ENCODE measurements at regions not wholly inside any gene's neighbourhood (a gene's known extent, or its start where the extent isn't known, plus 50 kb on each side); places are given as distances from the start of the nearest gene placed in this dataset.
"Not testable (repeated sequence)": the region's sequence is repeated elsewhere in the genome, so short reads cannot be mapped to it uniquely, and the experiment has no call there.

DNA sequence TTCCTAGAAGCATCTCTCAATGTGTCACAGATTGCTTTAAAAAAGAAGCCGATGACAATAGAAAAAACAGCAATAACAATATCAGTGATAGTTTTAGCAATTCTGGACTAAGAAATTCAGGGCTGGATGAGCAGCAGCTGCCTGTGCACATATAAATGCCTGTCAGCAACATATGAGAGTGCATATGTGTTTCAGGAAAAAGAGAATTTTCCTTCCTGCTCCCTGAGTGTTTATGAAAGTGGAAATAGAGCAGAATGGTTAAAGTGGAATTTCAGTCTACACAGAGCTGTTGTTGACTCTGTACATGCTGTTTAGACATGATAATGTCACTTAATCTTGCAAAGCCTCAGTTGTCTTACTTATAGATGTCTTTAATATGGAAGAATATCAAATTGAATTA lies 164.4 kb upstream of the PCDH7 start:
- DNase-seq: no peak
- H3K9me3 ChIP-seq (ENCODE audit: severe bottlenecking): no peaks in the 10 kb centered on the region
- H3K27me3 ChIP-seq (ENCODE audit: insufficient read depth, low read depth, severe bottlenecking): no peaks in the 10 kb centered on the region
- no peaks in the 10 kb centered on the region for H3K36me3 ChIP-seq
- H3K27ac ChIP-seq: no peak overlapping the region
- TF ChIP-seq, protein P1, sequence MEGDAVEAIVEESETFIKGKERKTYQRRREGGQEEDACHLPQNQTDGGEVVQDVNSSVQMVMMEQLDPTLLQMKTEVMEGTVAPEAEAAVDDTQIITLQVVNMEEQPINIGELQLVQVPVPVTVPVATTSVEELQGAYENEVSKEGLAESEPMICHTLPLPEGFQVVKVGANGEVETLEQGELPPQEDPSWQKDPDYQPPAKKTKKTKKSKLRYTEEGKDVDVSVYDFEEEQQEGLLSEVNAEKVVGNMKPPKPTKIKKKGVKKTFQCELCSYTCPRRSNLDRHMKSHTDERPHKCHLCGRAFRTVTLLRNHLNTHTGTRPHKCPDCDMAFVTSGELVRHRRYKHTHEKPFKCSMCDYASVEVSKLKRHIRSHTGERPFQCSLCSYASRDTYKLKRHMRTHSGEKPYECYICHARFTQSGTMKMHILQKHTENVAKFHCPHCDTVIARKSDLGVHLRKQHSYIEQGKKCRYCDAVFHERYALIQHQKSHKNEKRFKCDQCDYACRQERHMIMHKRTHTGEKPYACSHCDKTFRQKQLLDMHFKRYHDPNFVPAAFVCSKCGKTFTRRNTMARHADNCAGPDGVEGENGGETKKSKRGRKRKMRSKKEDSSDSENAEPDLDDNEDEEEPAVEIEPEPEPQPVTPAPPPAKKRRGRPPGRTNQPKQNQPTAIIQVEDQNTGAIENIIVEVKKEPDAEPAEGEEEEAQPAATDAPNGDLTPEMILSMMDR (IDR thresholded peaks at IDR 0.05; ENCODE audit: low read depth, low read length): no peak
- no peak overlapping the region for H3K4me3 ChIP-seq (ENCODE audit: low read depth, low read length)

DNA sequence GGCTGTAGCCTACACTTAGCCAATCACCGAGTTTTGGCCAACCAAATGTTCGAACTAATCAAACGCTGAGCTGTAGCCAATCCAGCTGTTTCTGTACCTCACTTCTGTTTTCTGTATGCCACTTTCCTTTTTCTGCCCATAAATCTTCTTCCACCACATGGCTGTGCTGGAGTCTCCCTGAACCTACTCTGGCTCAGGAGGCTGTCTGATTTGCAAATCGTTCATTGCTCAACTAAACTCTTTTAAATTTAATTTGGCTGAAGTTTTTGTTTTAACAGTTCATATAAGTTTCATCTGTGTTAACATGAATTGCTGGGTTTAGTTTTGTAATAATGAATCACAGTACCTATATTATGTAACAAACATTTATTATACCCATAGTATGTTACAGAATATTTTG lies 160.7 kb upstream of the PCDH7 start:
- Histone ChIP-seq H3K27ac (no peak overlapping the region), H3K9me3 (ENCODE audit: severe bottlenecking) (no peaks in the 10 kb centered on the region), H3K36me3 (no peaks in the 10 kb centered on the region), H3K4me3 (ENCODE audit: low read depth, low read length) (no peak overlapping the region), H3K27me3 (ENCODE audit: insufficient read depth, low read depth, severe bottlenecking) (no peaks in the 10 kb centered on the region)
- TF ChIP-seq, protein P1 (IDR thresholded peaks at IDR 0.05; ENCODE audit: low read depth, low read length): no peak
- no peak for DNase-seq

DNA sequence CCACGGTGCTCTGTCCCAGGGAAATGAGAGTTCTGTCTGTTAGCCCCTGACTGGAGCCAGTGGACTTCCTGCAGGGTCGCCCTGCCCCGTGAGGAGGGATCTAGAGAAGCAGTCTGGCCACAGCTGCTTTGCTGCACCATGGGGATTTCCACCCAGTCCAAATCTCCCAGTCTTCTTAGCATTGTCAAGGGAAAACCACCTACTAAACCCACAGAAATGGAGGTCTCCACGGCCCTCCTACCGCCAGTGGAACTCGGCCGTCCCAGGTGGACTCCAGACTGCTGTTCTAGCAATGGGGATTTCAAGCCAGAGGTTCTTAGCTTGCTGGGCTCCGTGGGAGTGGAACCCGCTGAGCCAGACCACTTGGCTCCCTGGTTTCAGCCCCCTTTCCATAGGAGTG lies 133.3 kb upstream of the PCDH7 start:
- DNase-seq: no peak
- H3K27me3 ChIP-seq (ENCODE audit: insufficient read depth, low read depth, severe bottlenecking): no peaks in the 10 kb centered on the region
- no peaks in the 10 kb centered on the region for H3K36me3 ChIP-seq
- TF ChIP-seq, protein P1 (IDR thresholded peaks at IDR 0.05; ENCODE audit: low read depth, low read length): no peak
- no peak overlapping the region for H3K4me3 ChIP-seq (ENCODE audit: low read depth, low read length)
- H3K9me3 ChIP-seq (ENCODE audit: severe bottlenecking): no peaks in the 10 kb centered on the region
- H3K27ac ChIP-seq: no peak overlapping the region

DNA sequence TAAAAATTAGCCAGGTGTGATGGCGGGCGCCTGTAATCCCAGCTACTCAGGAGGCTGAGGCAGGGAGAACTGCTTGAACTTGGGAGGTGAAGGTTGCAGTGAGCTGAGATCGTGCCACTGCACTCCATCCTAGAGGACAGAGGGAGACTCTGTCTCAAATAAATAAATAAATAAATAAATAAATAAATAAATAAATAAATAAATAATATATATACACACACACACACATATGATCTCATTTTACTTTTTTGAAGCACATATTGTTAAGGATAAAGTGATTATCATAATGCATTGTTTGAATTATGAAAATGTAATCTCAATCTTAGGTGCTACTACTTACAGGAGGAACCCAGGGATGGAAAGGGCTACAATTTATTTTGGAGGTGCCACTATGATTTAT lies 130.5 kb upstream of the PCDH7 start:
- DNase-seq; H3K9me3 ChIP-seq (ENCODE audit: severe bottlenecking); H3K27me3 ChIP-seq (ENCODE audit: insufficient read depth, low read depth, severe bottlenecking); H3K36me3 ChIP-seq; H3K27ac ChIP-seq; H3K4me3 ChIP-seq (ENCODE audit: low read depth, low read length): not testable (repeated sequence)

DNA sequence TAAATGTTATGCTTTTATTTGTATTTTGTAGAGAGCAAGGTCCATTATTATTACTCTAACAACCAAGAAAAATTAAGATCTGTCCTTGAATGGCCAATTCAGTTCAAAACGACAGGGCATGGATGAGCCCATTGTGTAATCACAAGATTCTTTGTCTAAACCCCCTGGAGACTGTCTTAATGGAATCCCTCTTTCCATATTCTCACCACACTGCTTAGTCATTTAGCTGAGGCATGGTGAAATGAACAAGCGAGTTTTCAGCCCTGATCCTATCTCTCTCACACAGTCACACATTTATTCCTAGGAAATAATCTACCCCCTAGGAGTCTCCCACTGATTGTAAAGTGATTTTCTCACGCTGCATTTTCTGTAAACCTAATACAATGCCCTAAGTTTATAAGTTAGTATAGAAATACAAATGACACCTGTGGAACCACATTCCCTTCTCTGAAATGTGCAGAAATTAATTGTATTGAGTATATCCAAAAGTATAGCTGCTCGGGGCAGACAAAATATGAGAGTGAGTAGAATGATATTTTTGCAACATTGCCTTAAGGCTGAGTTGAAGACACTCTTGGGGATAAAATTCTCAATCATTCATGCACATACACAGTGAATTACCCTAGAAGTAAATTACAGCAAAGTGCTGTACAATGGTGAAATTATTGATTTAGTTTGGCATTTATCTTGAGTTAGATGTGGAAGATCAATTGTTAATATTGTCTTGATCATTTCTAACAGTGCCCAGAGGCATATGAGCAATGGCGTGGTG lies 119.7 kb upstream of the PCDH7 start:
- no peak overlapping the region for H3K4me3 ChIP-seq (ENCODE audit: low read depth, low read length)
- H3K9me3 ChIP-seq (ENCODE audit: severe bottlenecking): no peaks in the 10 kb centered on the region
- TF ChIP-seq, protein P1 (IDR thresholded peaks at IDR 0.05; ENCODE audit: low read depth, low read length): no peak
- no peaks in the 10 kb centered on the region for H3K27me3 ChIP-seq (ENCODE audit: insufficient read depth, low read depth, severe bottlenecking)
- H3K27ac ChIP-seq: no peak overlapping the region
- no peak for DNase-seq
- no peaks in the 10 kb centered on the region for H3K36me3 ChIP-seq

DNA sequence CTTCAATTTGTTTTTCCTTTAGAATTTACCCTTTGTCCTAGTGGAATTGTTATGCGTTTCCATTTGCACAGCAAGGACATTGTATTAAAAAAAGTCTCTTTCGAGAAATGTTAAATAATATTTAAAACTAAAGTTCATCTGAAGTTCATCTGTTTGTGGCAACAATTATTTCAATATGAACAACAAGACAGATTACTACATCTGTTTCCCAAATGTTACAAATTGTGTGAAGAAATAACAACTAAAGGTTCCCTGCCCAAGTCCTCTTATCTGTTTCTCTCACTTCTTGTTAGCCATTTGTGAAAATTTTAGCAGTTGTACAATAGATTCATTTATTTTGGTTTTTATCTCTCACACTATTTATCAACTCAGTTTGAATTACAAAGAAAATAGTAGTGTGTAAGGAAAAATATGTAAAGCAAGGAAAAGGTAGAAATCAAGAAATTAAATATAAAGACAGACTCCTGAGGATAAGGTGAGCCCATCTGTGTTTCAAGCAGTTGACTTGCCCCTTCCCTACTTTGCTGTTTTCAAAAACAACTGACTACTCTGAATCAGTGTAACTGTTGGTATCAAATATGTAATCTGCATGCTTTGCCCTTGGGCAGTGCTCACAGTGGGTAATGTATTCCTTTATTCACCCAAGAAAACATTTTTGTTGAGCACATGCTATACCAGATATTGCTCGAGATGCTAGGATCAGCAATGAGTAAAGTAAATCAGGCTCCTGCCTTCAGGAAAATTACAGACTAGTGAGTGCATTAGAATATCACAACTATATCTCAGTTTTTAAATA lies 118.9 kb upstream of the PCDH7 start:
- TF ChIP-seq, protein P1 (IDR thresholded peaks at IDR 0.05; ENCODE audit: low read depth, low read length): no peak

More for the DNA sequence above, 118.9 kb upstream of the PCDH7 start:
- no peak for DNase-seq
- Histone ChIP-seq H3K36me3 (no peaks in the 10 kb centered on the region), H3K27me3 (ENCODE audit: insufficient read depth, low read depth, severe bottlenecking) (no peaks in the 10 kb centered on the region), H3K27ac (no peak overlapping the region), H3K4me3 (ENCODE audit: low read depth, low read length) (no peak overlapping the region), H3K9me3 (ENCODE audit: severe bottlenecking) (no peaks in the 10 kb centered on the region)

All from WERI-Rb-1 (cell line).